HCT116 (cell line): ENCODE measurements at regions not wholly inside any gene's neighbourhood (a gene's known extent, or its start where the extent isn't known, plus 50 kb on each side); places are given as distances from the start of the nearest gene placed in this dataset.

Experiments used
- ATAC-seq: fragments of 200-7000 bp; cut with Tn5 transposase; 2 replicates; pipeline ENCODE4 v1.9.1; 2020; ENCODE audit warnings: mild to moderate bottlenecking, moderate library complexity
- BruUV-seq: library from RNA; stranded (reverse); fragments of 400-500 nt; replicated peaks from 2 replicates; lab custom pipeline; 2021; lab: Mats Ljungman, UMichigan
- CTCF ChIA-PET: fragments of 300-600 bp; sonication (Branson Sonifier 250); formaldehyde crosslinking; loops from one replicate; lab custom pipeline; 2021; ENCODE audit warnings: antibody characterized with exemption; lab: Charles Lee
- POLR2A ChIA-PET: fragments of 300-600, 350-600 bp; sonication (Branson Sonifier 250); formaldehyde crosslinking; loops from one replicate; lab custom pipeline; 2021; ENCODE audit warnings: antibody characterized with exemption; lab: Charles Lee
- RAD21 ChIA-PET, 2 experiments: fragments of 300-600 bp; sonication (Branson Sonifier 250); formaldehyde crosslinking; loops; one replicate each; lab custom pipeline; 2023; ENCODE audit warnings: low total read pairs in 2 of 2; ENCODE audit not compliant: uncharacterized antibody in 2 of 2, unreplicated experiment in 2 of 2, low non-redundant PET in 1 of 2; lab: Charles Lee
- DNase-seq: peaks from one replicate; pipeline ENCODE4 v3.0.0-alpha.2; 2010; ENCODE audit warnings: low read depth, low spot score
- H2AFZ ChIP-seq: fragments of 200-600 bp; shearing (Covaris generic), sonication (generic); 2 replicates; pipeline ENCODE4 v1.6.1; 2017; ENCODE audit warnings: low read depth, mixed run types, mixed read lengths, antibody characterized with exemption, low read length; ENCODE audit not compliant: poor library complexity, severe bottlenecking
- H3K27ac ChIP-seq: 2 replicates; pipeline ENCODE4 v1.5.1; 2012; ENCODE audit warnings: low read depth, low read length
- H3K27me3 ChIP-seq: fragments of 200-600 bp; sonication (generic); 2 replicates; pipeline ENCODE4 v1.6.1; 2016; ENCODE audit warnings: mixed run types, low read length, mixed read lengths; ENCODE audit not compliant: insufficient read depth
- H3K36me3 ChIP-seq, 2 experiments: fragments of 200-500 bp in 1 of 2; fragments of 200-600 bp in 1 of 2; sonication (Bioruptor generic) in 1 of 2; sonication (generic) in 1 of 2; 2 replicates each; pipeline versions ENCODE4 v1.5.1 to v1.6.1; 2014 to 2016; ENCODE audit warnings: low read length in 2 of 2, inconsistent platforms in 1 of 2, mixed read lengths in 1 of 2, mixed run types in 1 of 2; ENCODE audit not compliant: insufficient read depth in 2 of 2, control insufficient read depth in 1 of 2
- H3K4me1 ChIP-seq, 2 experiments: fragments of 200-600 bp in 1 of 2; sonication (generic) in 1 of 2; 2 replicates each; pipeline versions ENCODE4 v1.5.1 to v1.6.1; 2012 to 2017; ENCODE audit warnings: low read length in 2 of 2, inconsistent platforms in 1 of 2, mild to moderate bottlenecking in 1 of 2, mixed read lengths in 1 of 2, mixed run types in 1 of 2, moderate library complexity in 1 of 2; ENCODE audit not compliant: insufficient read depth in 2 of 2, control insufficient read depth in 1 of 2
- H3K4me2 ChIP-seq: fragments of 200-600 bp; sonication (generic); 2 replicates; pipeline ENCODE4 v1.6.1; 2017; ENCODE audit warnings: mixed run types, low read length, mixed read lengths
- H3K4me3 ChIP-seq, 2 experiments: fragments of 200-600 bp in 1 of 2; sonication (generic) in 1 of 2; replicated peaks in 1 of 2; 2 replicates each; pipeline ENCODE4 v1.5.1; 2011 to 2016; ENCODE audit warnings: low read length in 2 of 2, control low read depth in 1 of 2, low read depth in 1 of 2, mild to moderate bottlenecking in 1 of 2, mixed read lengths in 1 of 2, mixed run types in 1 of 2
- H3K79me2 ChIP-seq: fragments of 200-600 bp; sonication (generic); 2 replicates; pipeline ENCODE4 v1.6.1; 2017; ENCODE audit warnings: mild to moderate bottlenecking, mixed run types, low read length, moderate library complexity, mixed read lengths; ENCODE audit not compliant: insufficient read depth
- H3K9ac ChIP-seq: fragments of 200-600 bp; sonication (generic); 2 replicates; pipeline ENCODE4 v1.6.1; 2016; ENCODE audit warnings: low read length, mixed read lengths
- H3K9me2 ChIP-seq: fragments of 200-600 bp; sonication (generic), shearing (Covaris generic); 2 replicates; pipeline ENCODE4 v1.6.1; 2017; ENCODE audit warnings: mixed run types, mild to moderate bottlenecking, moderate library complexity; ENCODE audit not compliant: insufficient read depth
- H3K9me3 ChIP-seq, 2 experiments: fragments of 200-500 bp in 1 of 2; fragments of 200-600 bp in 1 of 2; sonication (Bioruptor generic) in 1 of 2; sonication (generic) in 1 of 2; 2 replicates each; pipeline ENCODE4 v1.6.1; 2014 to 2017; ENCODE audit warnings: low read length in 2 of 2, mixed read lengths in 2 of 2, inconsistent platforms in 1 of 2, low read depth in 1 of 2, mild to moderate bottlenecking in 1 of 2, mixed run types in 1 of 2, moderate library complexity in 1 of 2; ENCODE audit not compliant: control insufficient read depth in 1 of 2, insufficient read depth in 1 of 2
- H4K20me1 ChIP-seq: fragments of 200-600 bp; sonication (generic), shearing (Covaris generic); 2 replicates; pipeline ENCODE4 v1.6.1; 2017; ENCODE audit warnings: mixed run types, mild to moderate bottlenecking, moderate library complexity; ENCODE audit not compliant: insufficient read depth
- CBX3 ChIP-seq: IDR thresholded peaks from 2 replicates; pipeline ENCODE4 v1.6.1; 2012; ENCODE audit warnings: low read depth
- CEBPB ChIP-seq: IDR thresholded peaks from 2 replicates; pipeline ENCODE4 v1.6.1; 2012; ENCODE audit warnings: low read depth
- ELF1 ChIP-seq: IDR thresholded peaks from 2 replicates; pipeline ENCODE4 v1.6.1; 2012; ENCODE audit warnings: low read depth, borderline replicate concordance
- EZH2phosphoT487 ChIP-seq: fragments of 200-600 bp; IDR thresholded peaks from 2 replicates; pipeline ENCODE4 v1.6.1; 2018; ENCODE audit warnings: antibody characterized with exemption, borderline replicate concordance
- JUND ChIP-seq: IDR thresholded peaks from 2 replicates; pipeline ENCODE4 v1.6.1; 2012
- SIN3A ChIP-seq: IDR thresholded peaks from 2 replicates; pipeline ENCODE4 v1.6.1; 2012; ENCODE audit warnings: low read depth
- SRF ChIP-seq: IDR thresholded peaks from 2 replicates; pipeline ENCODE4 v1.6.1; 2012; ENCODE audit warnings: low read depth
- YY1 ChIP-seq: IDR thresholded peaks from 2 replicates; pipeline ENCODE4 v1.6.1; 2011; ENCODE audit warnings: low read length, low read depth, moderate library complexity, mild to moderate bottlenecking; ENCODE audit not compliant: insufficient replicate concordance; ENCODE audit errors: extremely low read depth
- intact Hi-C: fragments of 100-400 bp; cut with micrococcal nuclease; formaldehyde crosslinking; loops from 2 replicates; pipeline ENCODE4 v1.10.0; 2022
- TF ChIP-seq, protein P1 (sequence below), 3 experiments: fragments of 200-600 bp in 1 of 3; sonication (generic) in 1 of 3; IDR thresholded peaks in 2 of 3; conservative IDR thresholded peaks in 1 of 3; 2 replicates each; pipeline ENCODE4 v1.5.1; 2012 to 2017; ENCODE audit warnings: low read depth in 2 of 3, low read length in 2 of 3, antibody characterized with exemption in 1 of 3, borderline replicate concordance in 1 of 3, control low read depth in 1 of 3, mild to moderate bottlenecking in 1 of 3, mixed read lengths in 1 of 3, mixed run types in 1 of 3, moderate library complexity in 1 of 3; ENCODE audit not compliant: insufficient read depth in 1 of 3
- TF ChIP-seq, protein P2 (sequence below): IDR thresholded peaks from 2 replicates; pipeline ENCODE4 v1.6.1; 2012
- TF ChIP-seq, protein P3 (sequence below): IDR thresholded peaks from 2 replicates; pipeline ENCODE4 v1.6.1; 2012

DNA sequence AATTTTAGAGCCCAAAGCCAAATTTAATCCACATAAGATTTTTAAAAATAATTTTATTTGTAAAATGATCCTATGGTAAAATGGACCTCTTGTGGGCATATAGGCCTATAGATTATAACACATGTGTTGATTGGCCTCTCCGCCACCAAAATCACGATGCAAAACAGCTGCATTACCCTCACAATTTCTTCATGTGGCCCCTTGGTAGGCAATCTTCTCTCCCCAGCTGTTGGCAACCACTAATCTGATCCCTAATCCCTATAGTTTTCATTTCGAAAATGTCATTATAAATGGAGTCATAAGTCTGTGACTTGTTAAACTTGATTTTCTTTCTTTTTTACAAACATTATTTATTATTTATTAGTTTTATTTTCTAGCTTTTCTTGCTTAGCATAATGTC lies 263.9 kb upstream of the SULF2 start:
- intact Hi-C loops: no loop called here
- Histone ChIP-seq H3K9me2 (no peaks in the 10 kb centered on the region), H3K9ac (no peak overlapping the region), H2AFZ (no peak overlapping the region), H3K27ac (no peak overlapping the region), H3K27me3 (0 out of 2 replicates have a peak, but pooled peaks cover 6% of the 10 kb centered on the region), H3K4me1 (0 out of 4 replicates have a peak, but pooled peaks cover 0 to 2% of the 10 kb centered on the region in 2 experiments), H3K9me3 (no peaks in the 10 kb centered on the region), H4K20me1 (no peaks in the 10 kb centered on the region), H3K36me3 (no peaks in the 10 kb centered on the region), H3K4me2 (no peak overlapping the region), H3K79me2 (no peaks in the 10 kb centered on the region), H3K4me3 (no peak overlapping the region)
- BruUV-seq: no TSS peak
- TF ChIP-seq, protein P1, sequence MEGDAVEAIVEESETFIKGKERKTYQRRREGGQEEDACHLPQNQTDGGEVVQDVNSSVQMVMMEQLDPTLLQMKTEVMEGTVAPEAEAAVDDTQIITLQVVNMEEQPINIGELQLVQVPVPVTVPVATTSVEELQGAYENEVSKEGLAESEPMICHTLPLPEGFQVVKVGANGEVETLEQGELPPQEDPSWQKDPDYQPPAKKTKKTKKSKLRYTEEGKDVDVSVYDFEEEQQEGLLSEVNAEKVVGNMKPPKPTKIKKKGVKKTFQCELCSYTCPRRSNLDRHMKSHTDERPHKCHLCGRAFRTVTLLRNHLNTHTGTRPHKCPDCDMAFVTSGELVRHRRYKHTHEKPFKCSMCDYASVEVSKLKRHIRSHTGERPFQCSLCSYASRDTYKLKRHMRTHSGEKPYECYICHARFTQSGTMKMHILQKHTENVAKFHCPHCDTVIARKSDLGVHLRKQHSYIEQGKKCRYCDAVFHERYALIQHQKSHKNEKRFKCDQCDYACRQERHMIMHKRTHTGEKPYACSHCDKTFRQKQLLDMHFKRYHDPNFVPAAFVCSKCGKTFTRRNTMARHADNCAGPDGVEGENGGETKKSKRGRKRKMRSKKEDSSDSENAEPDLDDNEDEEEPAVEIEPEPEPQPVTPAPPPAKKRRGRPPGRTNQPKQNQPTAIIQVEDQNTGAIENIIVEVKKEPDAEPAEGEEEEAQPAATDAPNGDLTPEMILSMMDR (IDR thresholded peaks at IDR 0.05 in 2 of 3, conservative IDR thresholded peaks at IDR 0.05 in 1 of 3; ENCODE audit: borderline replicate concordance in 1 of 3, insufficient read depth in 1 of 3, low read depth in 2 of 3, low read length in 2 of 3): no peak
- no peak for TF ChIP-seq EZH2phosphoT487
- TF ChIP-seq JUND: no peak
- TF ChIP-seq, protein P2, sequence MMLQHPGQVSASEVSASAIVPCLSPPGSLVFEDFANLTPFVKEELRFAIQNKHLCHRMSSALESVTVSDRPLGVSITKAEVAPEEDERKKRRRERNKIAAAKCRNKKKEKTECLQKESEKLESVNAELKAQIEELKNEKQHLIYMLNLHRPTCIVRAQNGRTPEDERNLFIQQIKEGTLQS: no peak
- TF ChIP-seq CEBPB: no peak
- TF ChIP-seq, protein P3, sequence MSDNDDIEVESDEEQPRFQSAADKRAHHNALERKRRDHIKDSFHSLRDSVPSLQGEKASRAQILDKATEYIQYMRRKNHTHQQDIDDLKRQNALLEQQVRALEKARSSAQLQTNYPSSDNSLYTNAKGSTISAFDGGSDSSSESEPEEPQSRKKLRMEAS: no peak
- TF ChIP-seq YY1: no peak
- no peak for TF ChIP-seq SRF
- no peak for TF ChIP-seq CBX3
- no peak for TF ChIP-seq SIN3A
- TF ChIP-seq ELF1: no peak
- ChIA-PET CTCF (no interaction called here), POLR2A (no interaction called here), RAD21 (no interaction called here)
- DNase-seq (no peak), ATAC-seq (no peak)
